ENCODE measurements at regions not wholly inside any gene's neighbourhood (a gene's known extent, or its start where the extent isn't known, plus 50 kb on each side); places are given as distances from the start of the nearest gene placed in this dataset.

- TF ChIP-seq REST (IDR thresholded peaks at IDR 0.05; ENCODE audit: insufficient read depth in 1 of 2, low read depth in 2 of 2, low read length in 2 of 2) (no peak), SIN3A (IDR thresholded peaks at IDR 0.05; ENCODE audit: borderline replicate concordance, insufficient read depth, low read length) (no peak), TAF1 (IDR thresholded peaks at IDR 0.05; ENCODE audit: borderline replicate concordance, insufficient read depth, low read length) (no peak)
Measured at GRCh38 chr2:120538691-120539423, 192.9 kb downstream of the INHBB start.

- no peak for TF ChIP-seq SIN3A (IDR thresholded peaks at IDR 0.05; ENCODE audit: borderline replicate concordance, insufficient read depth, low read length)
Measured at GRCh38 chr2:120539424-120539936, 193.5 kb downstream of the INHBB start.

DNA sequence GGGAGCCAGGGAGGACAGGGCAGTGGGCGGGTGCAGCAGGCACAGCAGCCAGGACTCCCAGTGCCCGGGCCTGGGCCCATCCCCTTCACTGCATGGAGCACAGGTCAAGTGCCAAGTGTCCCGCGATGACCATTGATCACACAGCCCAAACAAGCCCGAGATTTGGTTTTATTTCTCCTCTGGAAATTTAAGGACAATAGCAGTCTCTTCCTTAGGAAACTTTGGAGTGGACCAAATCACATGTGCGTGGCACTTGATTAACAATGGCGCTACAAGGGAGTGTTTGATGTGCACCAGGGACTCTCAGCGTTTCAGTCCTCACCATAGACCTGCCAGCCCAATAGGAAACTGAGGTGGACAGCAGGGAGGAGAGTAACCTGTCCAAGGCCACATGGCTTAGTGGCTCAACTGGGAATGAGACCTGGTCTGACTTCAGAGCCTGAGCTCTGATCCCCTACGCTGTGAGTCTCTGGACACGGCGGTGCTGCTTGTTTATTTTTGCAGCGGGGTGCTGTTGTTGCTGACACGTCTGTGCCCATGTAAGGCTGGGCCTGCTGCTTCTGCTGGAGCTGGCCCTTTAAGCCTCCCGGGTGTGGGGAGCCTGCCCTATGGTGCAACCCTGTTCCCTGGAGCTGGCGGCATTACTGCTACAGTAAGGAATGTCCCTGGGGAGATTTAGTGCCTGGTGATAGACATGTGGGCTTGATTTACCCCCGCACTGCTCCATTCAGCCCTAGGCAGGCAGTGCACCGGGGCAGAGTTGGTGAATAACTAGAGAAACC is 194.2 kb downstream of the INHBB start:
- TF ChIP-seq REST (IDR thresholded peaks at IDR 0.05; ENCODE audit: insufficient read depth in 1 of 2, low read depth in 2 of 2, low read length in 2 of 2) (no peak), FOXP2 (optimal IDR thresholded peaks at IDR 0.05; ENCODE audit: borderline replicate concordance, extremely low read depth, extremely low read length, insufficient read depth) (no peak), POLR2AphosphoS5 (IDR thresholded peaks at IDR 0.05; ENCODE audit: low read depth, low read length) (no peak), TAF1 (IDR thresholded peaks at IDR 0.05; ENCODE audit: borderline replicate concordance, insufficient read depth, low read length) (no peak), SIN3A (IDR thresholded peaks at IDR 0.05; ENCODE audit: borderline replicate concordance, insufficient read depth, low read length) (no peak)

- TF ChIP-seq POLR2AphosphoS5 (IDR thresholded peaks at IDR 0.05; ENCODE audit: low read depth, low read length): no peak
- TF ChIP-seq SIN3A (IDR thresholded peaks at IDR 0.05; ENCODE audit: borderline replicate concordance, insufficient read depth, low read length): no peak
- no peak for TF ChIP-seq FOXP2 (optimal IDR thresholded peaks at IDR 0.05; ENCODE audit: borderline replicate concordance, extremely low read depth, extremely low read length, insufficient read depth)
- TF ChIP-seq REST (IDR thresholded peaks at IDR 0.05; ENCODE audit: insufficient read depth in 1 of 2, low read depth in 2 of 2, low read length in 2 of 2): no peak
- TF ChIP-seq TAF1 (IDR thresholded peaks at IDR 0.05; ENCODE audit: borderline replicate concordance, insufficient read depth, low read length): no peak
Measured at GRCh38 chr2:120540719-120541552, 194.7 kb upstream of the GLI2 start.

- TF ChIP-seq POLR2AphosphoS5 (IDR thresholded peaks at IDR 0.05; ENCODE audit: low read depth, low read length) (no peak), TAF1 (IDR thresholded peaks at IDR 0.05; ENCODE audit: borderline replicate concordance, insufficient read depth, low read length) (no peak), FOXP2 (optimal IDR thresholded peaks at IDR 0.05; ENCODE audit: borderline replicate concordance, extremely low read depth, extremely low read length, insufficient read depth) (no peak), SIN3A (IDR thresholded peaks at IDR 0.05; ENCODE audit: borderline replicate concordance, insufficient read depth, low read length) (no peak), REST (IDR thresholded peaks at IDR 0.05; ENCODE audit: insufficient read depth in 1 of 2, low read depth in 2 of 2, low read length in 2 of 2) (no peak)
Measured at GRCh38 chr2:120541553-120541932, 194.1 kb upstream of the GLI2 start.

Measured in PFSK-1 (cell line).